Stomach (tissue), 8 donors: ENCODE measurements at regions not wholly inside any gene's neighbourhood (a gene's known extent, or its start where the extent isn't known, plus 50 kb on each side); places are given as distances from the start of the nearest gene placed in this dataset.

Experiments used
- DNase-seq, 2 donors: peaks; one replicate each; pipeline versions ENCODE4 v3.0.0 to v3.0.0-alpha.2; 2013 to 2019
- H3K27ac ChIP-seq, 5 donors: fragments of 200-600 bp in 4 of 5; sonication (generic) in 4 of 5; one replicate each; pipeline ENCODE4 v1.5.1; 2013 to 2019; ENCODE audit warnings: mild to moderate bottlenecking in 1 of 5, moderate library complexity in 1 of 5
- H3K27me3 ChIP-seq, 3 donors: fragments of 200-600 bp; sonication (generic); one replicate each; pipeline ENCODE4 v1.5.1; 2017 to 2019; ENCODE audit warnings: mixed run types in 1 of 3
- H3K36me3 ChIP-seq, 4 donors: fragments of 200-600 bp; sonication (generic); 1 replicate in 3 of 4; 2 replicates in 1 of 4; pipeline ENCODE4 v1.5.1; 2016 to 2019
- H3K4me1 ChIP-seq, 4 donors: fragments of 200-600 bp; sonication (generic); one replicate each; pipeline ENCODE4 v1.5.1; 2016 to 2019
- H3K4me3 ChIP-seq, 4 donors: fragments of 200-600 bp; sonication (generic) in 3 of 4; one replicate each; pipeline ENCODE4 v1.5.1; 2016 to 2019; ENCODE audit warnings: mild to moderate bottlenecking in 1 of 4
- H3K9me3 ChIP-seq, 4 donors: fragments of 200-600 bp; sonication (generic); one replicate each; pipeline ENCODE4 v1.5.1; 2016 to 2019
- CTCF ChIP-seq, 7 experiments: fragments of 450-650 bp in 4 of 7; fragments of 200-600 bp in 3 of 7; sonication (generic) in 3 of 7; IDR thresholded peaks; one replicate each; pipeline ENCODE4 v1.5.1; 2016 to 2019; ENCODE audit warnings: antibody characterized with exemption in 7 of 7, control low read depth in 2 of 7, mild to moderate bottlenecking in 1 of 7
- EP300 ChIP-seq: sonication (generic); formaldehyde crosslinking; IDR thresholded peaks from one replicate; pipeline ENCODE4 v1.6.1; 2017; ENCODE audit warnings: antibody characterized with exemption
- POLR2A ChIP-seq, 4 donors: fragments of 450-650 bp; IDR thresholded peaks; one replicate each; pipeline ENCODE4 v1.6.1; 2016; ENCODE audit warnings: antibody characterized with exemption in 4 of 4, control low read depth in 2 of 4, mild to moderate bottlenecking in 1 of 4, moderate library complexity in 1 of 4
- POLR2AphosphoS5 ChIP-seq, 3 donors: sonication (generic); formaldehyde crosslinking; IDR thresholded peaks; one replicate each; pipeline ENCODE4 v1.6.1; 2016; ENCODE audit warnings: antibody characterized with exemption in 3 of 3
- WGBS, 5 donors: extraction: QIAGEN DNeasy Blood & Tissue Kit in 3 of 5; methylation state at CpG; one replicate each; pipeline versions ENCODE4 v1.1.5 to v1.1.7; 2013 to 2018; 5-methylcytosine and 5-hydroxymethylcytosine counted together
- intact Hi-C: fragments of 100-400 bp; cut with DNase I; formaldehyde crosslinking; loops from one replicate; pipeline ENCODE4 v1.15.1; 2023; ENCODE audit warnings: low total_unique reads
- donor health status: healthy with polysubstance abuse.
- donor health status: Bipolar disorder and iron deficiency.
- donor health status: healthy.

- no peak for DNase-seq
Measured at GRCh38 chr1:2867087-2867425, 65.6 kb upstream of the TTC34 start.

GRCh38 chr1:2867861-2868260, 66.4 kb upstream of the TTC34 start:
- peaks cover 11 to 27% (median 25%) of the 10 kb centered on the region in 4 donors for H3K9me3 ChIP-seq
- H3K27me3 ChIP-seq = peaks cover 0 to 84% (median 44%) of the 10 kb centered on the region in 3 donors
- H3K4me3 ChIP-seq = no peak overlapping the region
- H3K27ac ChIP-seq = no peak overlapping the region
- H3K4me1 ChIP-seq = peaks cover 0 to 8% (median 4%) of the 10 kb centered on the region in 4 donors
- no peaks in the 10 kb centered on the region for H3K36me3 ChIP-seq
- intact Hi-C loops = no loop called here
- TF ChIP-seq POLR2AphosphoS5 (IDR thresholded peaks at IDR 0.05) (no peak), POLR2A (IDR thresholded peaks at IDR 0.05) (no peak), EP300 (no peak), CTCF (IDR thresholded peaks at IDR 0.05) (no peak)
- no peak for DNase-seq
- WGBS, 5 donors = 53 to 76% (median 64%) methylated on average over 1 to 10 of the region's 10 CpGs

More at GRCh38 chr1:2867087-2867425, 65.6 kb upstream of the TTC34 start:
- intact Hi-C loops = no loop called here
- TF ChIP-seq EP300 = no peak
- peaks cover 11 to 23% (median 20%) of the 10 kb centered on the region in 4 donors for H3K9me3 ChIP-seq
- peaks cover 0 to 90% (median 49%) of the 10 kb centered on the region in 3 donors for H3K27me3 ChIP-seq
- no peak overlapping the region for H3K4me3 ChIP-seq
- H3K36me3 ChIP-seq = no peaks in the 10 kb centered on the region
- no peak overlapping the region for H3K27ac ChIP-seq
- H3K4me1 ChIP-seq = peaks cover 0 to 8% (median 4%) of the 10 kb centered on the region in 4 donors
- 45 to 68% (median 64%) methylated on average over 10 to 11 of the region's 11 CpGs for WGBS, 5 donors

GRCh38 chr1:2868571-2869195, 67.2 kb upstream of the TTC34 start:
- no peaks in the 10 kb centered on the region for H3K36me3 ChIP-seq
- H3K27me3 ChIP-seq = peaks cover 0 to 82% (median 37%) of the 10 kb centered on the region in 3 donors
- TF ChIP-seq POLR2AphosphoS5 (IDR thresholded peaks at IDR 0.05) = no peak
- TF ChIP-seq POLR2A (IDR thresholded peaks at IDR 0.05) = no peak
- TF ChIP-seq CTCF (IDR thresholded peaks at IDR 0.05) = no peak
- TF ChIP-seq EP300 = no peak
- no peak overlapping the region for H3K4me3 ChIP-seq
- intact Hi-C loops = no loop called here
- H3K27ac ChIP-seq = no peak overlapping the region
- DNase-seq = no peak
- peaks cover 0 to 8% (median 3%) of the 10 kb centered on the region in 4 donors for H3K4me1 ChIP-seq
- WGBS, 5 donors = 63 to 65% (median 64%) methylated on average over 12 to 23 of the region's 23 CpGs
- H3K9me3 ChIP-seq = peaks cover 11 to 27% (median 25%) of the 10 kb centered on the region in 4 donors

- no peaks in the 10 kb centered on the region for H3K36me3 ChIP-seq
- 85 to 96% (median 91%) methylated on average over 6 of the region's 6 CpGs for WGBS, 5 donors
- intact Hi-C loops = no loop called here
Measured at GRCh38 chr1:2871246-2871815, 69.8 kb upstream of the TTC34 start.

More at GRCh38 chr1:2871246-2871815, 69.8 kb upstream of the TTC34 start:
- Histone ChIP-seq H3K27ac (no peak overlapping the region), H3K9me3 (peaks cover 11 to 27% (median 25%) of the 10 kb centered on the region in 4 donors), H3K27me3 (peaks cover 0 to 76% (median 18%) of the 10 kb centered on the region in 3 donors), H3K4me3 (no peak overlapping the region), H3K4me1 (peaks cover 14 to 26% (median 19%) of the 10 kb centered on the region in 4 donors)
- no peak for DNase-seq
- TF ChIP-seq POLR2A (IDR thresholded peaks at IDR 0.05) (no peak), POLR2AphosphoS5 (IDR thresholded peaks at IDR 0.05) (no peak), CTCF (IDR thresholded peaks at IDR 0.05) (no peak), EP300 (no peak)
